DOHH2 (cell line): ENCODE measurements at regions not wholly inside any gene's neighbourhood (a gene's known extent, or its start where the extent isn't known, plus 50 kb on each side); places are given as distances from the start of the nearest gene placed in this dataset.

Source experiments
- EZH2phosphoT487 ChIP-seq: fragments of 200-600 bp; sonication (generic); IDR thresholded peaks from 2 replicates; pipeline ENCODE4 v1.6.1; 2017; ENCODE audit warnings: borderline replicate concordance, mild to moderate bottlenecking, antibody characterized with exemption, low read length, moderate library complexity, mixed read lengths
- TF ChIP-seq, protein P1 (sequence below): fragments of 200-600 bp; sonication (generic); IDR thresholded peaks from one replicate; pipeline ENCODE4 v1.5.1; 2014; ENCODE audit warnings: antibody characterized with exemption, mild to moderate bottlenecking, low read depth, low read length; ENCODE audit not compliant: poor library complexity, severe bottlenecking

DNA sequence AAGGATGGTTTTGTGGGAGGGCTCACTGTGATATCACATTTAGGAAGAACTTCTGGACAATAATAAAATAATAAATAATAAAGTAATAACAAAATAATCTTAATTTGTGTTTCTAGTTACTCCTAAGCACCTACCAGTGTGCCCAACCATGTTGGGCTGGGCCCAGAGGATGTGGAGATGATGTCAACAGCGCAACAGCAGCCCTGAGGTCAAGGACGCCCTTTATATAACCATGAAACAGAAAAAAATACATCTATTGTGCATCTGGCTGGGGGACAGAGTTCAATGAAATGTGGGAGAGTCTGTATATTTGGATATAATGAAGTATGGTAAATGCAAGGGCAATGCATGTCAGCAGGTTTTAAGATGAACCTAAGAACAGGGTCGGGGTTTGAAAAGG, 552.8 kb downstream of the VRK1 start:
- TF ChIP-seq, protein P1, sequence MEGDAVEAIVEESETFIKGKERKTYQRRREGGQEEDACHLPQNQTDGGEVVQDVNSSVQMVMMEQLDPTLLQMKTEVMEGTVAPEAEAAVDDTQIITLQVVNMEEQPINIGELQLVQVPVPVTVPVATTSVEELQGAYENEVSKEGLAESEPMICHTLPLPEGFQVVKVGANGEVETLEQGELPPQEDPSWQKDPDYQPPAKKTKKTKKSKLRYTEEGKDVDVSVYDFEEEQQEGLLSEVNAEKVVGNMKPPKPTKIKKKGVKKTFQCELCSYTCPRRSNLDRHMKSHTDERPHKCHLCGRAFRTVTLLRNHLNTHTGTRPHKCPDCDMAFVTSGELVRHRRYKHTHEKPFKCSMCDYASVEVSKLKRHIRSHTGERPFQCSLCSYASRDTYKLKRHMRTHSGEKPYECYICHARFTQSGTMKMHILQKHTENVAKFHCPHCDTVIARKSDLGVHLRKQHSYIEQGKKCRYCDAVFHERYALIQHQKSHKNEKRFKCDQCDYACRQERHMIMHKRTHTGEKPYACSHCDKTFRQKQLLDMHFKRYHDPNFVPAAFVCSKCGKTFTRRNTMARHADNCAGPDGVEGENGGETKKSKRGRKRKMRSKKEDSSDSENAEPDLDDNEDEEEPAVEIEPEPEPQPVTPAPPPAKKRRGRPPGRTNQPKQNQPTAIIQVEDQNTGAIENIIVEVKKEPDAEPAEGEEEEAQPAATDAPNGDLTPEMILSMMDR = no peak
- TF ChIP-seq EZH2phosphoT487 = no peak
